Progenitor cell of endocrine pancreas (in vitro differentiated cells): ENCODE measurements at regions not wholly inside any gene's neighbourhood (a gene's known extent, or its start where the extent isn't known, plus 50 kb on each side); places are given as distances from the start of the nearest gene placed in this dataset.
A peak's percentile ranks its signal among the peaks of the same experiment; 100 is the strongest.

Experiments used
- DNase-seq: peaks from one replicate; pipeline ENCODE4 v3.0.0; 2021; ENCODE audit warnings: low spot score; ENCODE audit not compliant: unreplicated experiment
- H3K27ac Mint-ChIP-seq: 2 replicates; pipeline ENCODE4 v1.8.0; 2021; ENCODE audit warnings: mild to moderate bottlenecking, moderate library complexity, mixed read lengths
- H3K27me3 Mint-ChIP-seq: 2 replicates; pipeline ENCODE4 v1.8.0; 2021; ENCODE audit warnings: mixed read lengths
- H3K36me3 Mint-ChIP-seq: 2 replicates; pipeline ENCODE4 v1.8.0; 2022; ENCODE audit warnings: mixed read lengths; ENCODE audit not compliant: insufficient read depth
- H3K4me1 Mint-ChIP-seq: 2 replicates; pipeline ENCODE4 v1.8.0; 2021; ENCODE audit warnings: low read depth, mixed read lengths
- H3K4me3 Mint-ChIP-seq: 2 replicates; pipeline ENCODE4 v1.8.0; 2021; ENCODE audit warnings: low read depth, mild to moderate bottlenecking, moderate library complexity, mixed read lengths
- H3K9me3 Mint-ChIP-seq: 2 replicates; pipeline ENCODE4 v1.8.0; 2021; ENCODE audit warnings: low read depth, mixed read lengths
- TF ChIP-seq, protein P1 (sequence below): fragments of 200-600 bp; sonication (generic); IDR thresholded peaks from one replicate; pipeline ENCODE4 v1.5.0; 2021; ENCODE audit warnings: antibody characterized with exemption, mild to moderate bottlenecking; ENCODE audit not compliant: unreplicated experiment

DNA sequence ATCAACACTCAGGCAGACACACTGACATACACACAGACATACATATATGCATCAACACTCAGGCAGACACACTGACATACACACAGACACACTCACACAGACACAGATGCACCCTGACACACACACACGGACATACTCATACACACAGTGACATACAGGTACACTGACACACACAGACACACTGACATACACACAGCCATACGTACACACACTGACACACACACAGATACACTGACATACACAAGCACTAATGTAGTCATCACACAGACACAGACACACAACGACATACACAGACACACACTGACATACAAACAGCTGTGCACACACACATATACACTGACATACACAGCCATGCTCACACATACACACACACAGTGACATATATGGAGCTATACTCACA, 131.0 kb upstream of the CSF3R start:
- no peaks in the 10 kb centered on the region for H3K27me3 Mint-ChIP-seq

DNA sequence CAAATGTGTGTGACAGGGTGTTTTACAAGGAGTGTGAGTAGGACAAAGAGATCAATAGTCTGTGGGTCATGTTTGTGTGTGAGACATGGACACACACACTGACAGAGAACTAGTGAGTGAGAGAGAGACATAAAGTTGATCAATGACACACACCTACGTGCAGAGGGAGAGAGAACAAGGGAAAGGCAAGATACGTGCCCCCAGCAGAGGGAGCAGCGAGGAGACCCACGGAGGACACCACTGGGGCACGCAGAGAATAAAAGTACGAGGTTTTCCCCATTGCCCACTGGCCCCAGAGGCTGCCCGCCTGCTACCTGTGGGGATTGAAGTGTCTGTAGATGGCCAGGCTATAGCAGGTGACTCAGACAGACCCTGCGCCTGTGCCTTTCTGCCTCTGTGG, 130.2 kb upstream of the CSF3R start:
- TF ChIP-seq, protein P1, sequence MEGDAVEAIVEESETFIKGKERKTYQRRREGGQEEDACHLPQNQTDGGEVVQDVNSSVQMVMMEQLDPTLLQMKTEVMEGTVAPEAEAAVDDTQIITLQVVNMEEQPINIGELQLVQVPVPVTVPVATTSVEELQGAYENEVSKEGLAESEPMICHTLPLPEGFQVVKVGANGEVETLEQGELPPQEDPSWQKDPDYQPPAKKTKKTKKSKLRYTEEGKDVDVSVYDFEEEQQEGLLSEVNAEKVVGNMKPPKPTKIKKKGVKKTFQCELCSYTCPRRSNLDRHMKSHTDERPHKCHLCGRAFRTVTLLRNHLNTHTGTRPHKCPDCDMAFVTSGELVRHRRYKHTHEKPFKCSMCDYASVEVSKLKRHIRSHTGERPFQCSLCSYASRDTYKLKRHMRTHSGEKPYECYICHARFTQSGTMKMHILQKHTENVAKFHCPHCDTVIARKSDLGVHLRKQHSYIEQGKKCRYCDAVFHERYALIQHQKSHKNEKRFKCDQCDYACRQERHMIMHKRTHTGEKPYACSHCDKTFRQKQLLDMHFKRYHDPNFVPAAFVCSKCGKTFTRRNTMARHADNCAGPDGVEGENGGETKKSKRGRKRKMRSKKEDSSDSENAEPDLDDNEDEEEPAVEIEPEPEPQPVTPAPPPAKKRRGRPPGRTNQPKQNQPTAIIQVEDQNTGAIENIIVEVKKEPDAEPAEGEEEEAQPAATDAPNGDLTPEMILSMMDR, result peak; percentile 33
- no peaks in the 10 kb centered on the region for H3K4me1 Mint-ChIP-seq
- no peak overlapping the region for H3K4me3 Mint-ChIP-seq
- no peaks in the 10 kb centered on the region for H3K9me3 Mint-ChIP-seq
- DNase-seq, result no peak
- no peaks in the 10 kb centered on the region for H3K36me3 Mint-ChIP-seq
- no peak overlapping the region for H3K27ac Mint-ChIP-seq
- no peaks in the 10 kb centered on the region for H3K27me3 Mint-ChIP-seq

More for the DNA sequence above, 131.0 kb upstream of the CSF3R start:
- TF ChIP-seq, protein P1, result no peak
- DNase-seq, result no peak
- Mint-ChIP-seq H3K27ac (no peak overlapping the region), H3K9me3 (no peaks in the 10 kb centered on the region), H3K36me3 (no peaks in the 10 kb centered on the region), H3K4me1 (no peaks in the 10 kb centered on the region), H3K4me3 (no peak overlapping the region)

DNA sequence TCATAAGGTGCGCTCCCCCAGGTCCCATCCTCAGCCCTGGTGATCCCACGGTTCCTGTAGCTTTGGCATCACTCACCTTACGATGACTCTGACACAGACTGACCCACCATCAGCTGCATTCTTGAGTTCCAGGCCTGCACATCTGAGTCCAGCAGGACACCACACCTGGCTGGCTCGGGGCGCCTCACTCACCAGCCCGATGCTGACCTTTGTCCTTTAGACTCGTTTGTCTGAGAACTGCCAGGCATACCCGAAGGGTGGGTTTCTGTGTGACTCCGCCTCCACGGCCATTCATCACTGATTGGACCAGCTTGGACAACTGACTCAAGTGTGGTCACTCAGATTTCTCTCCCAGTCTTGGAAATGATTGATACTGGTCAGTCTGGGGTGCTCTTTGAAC, 129.4 kb upstream of the CSF3R start:
- peaks cover under 1% of the 10 kb centered on the region for H3K27me3 Mint-ChIP-seq
- TF ChIP-seq, protein P1, result no peak
- no peak overlapping the region for H3K4me3 Mint-ChIP-seq
- no peaks in the 10 kb centered on the region for H3K9me3 Mint-ChIP-seq
- H3K27ac Mint-ChIP-seq, result no peak overlapping the region
- no peak for DNase-seq
- no peaks in the 10 kb centered on the region for H3K4me1 Mint-ChIP-seq
- no peaks in the 10 kb centered on the region for H3K36me3 Mint-ChIP-seq

DNA sequence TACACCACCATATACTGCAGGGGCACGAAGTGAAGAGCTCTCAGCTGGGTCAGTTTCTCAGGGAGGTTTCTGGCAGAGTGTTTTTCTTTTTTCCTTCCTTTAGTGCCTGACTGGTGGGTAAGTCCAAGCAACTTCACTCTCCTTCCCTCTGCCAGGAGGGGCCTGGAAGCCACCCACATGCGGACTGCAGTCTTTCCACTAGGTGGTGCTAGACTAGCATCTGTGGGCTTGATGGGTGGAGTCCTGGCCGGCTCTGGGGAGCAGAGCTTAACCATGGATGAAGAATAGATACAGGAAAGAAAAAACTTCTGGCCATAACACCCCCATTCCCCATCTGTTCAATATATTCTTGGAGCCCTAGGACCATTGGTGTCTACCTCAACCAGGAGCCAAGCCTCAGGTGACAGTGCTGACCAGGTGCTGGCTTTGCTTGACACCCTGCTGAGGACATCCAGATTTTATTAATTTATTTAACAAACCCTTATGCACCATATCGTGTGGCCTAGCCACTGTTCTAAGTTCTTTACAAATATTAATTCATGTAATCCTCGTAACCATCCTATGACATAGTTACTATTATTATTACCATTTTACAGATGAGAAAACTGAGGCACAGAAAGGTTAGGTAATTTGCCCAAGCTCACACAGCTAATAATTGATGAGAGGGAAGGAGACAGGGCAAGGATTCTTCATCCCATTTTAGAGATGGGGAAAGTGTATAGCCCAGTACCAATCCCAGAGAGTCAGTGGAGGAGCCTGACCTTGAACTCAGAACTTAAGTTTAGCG, 126.7 kb upstream of the CSF3R start:
- peak; percentile 37 for DNase-seq
- Mint-ChIP-seq H3K27ac (no peak overlapping the region), H3K4me3 (no peak overlapping the region)

DNA sequence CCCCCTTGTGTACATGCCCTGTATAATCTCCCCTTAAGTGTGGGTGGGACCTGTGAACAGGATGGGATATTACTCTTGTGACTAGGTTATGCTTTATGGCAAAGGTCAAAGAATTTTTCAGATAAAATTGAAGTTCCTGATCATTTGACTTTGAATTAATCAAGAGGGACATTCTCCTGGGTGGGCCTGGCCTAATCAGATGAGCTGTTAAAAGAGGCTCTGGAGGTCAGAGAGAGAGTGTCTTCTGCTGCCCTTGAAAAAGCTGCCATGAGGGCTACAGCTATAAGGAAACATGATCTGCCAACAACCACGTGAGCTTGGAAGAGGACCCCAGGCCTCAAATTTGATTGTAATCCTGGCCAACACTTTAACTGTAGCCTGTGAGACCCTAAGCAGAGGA, 125.6 kb upstream of the CSF3R start:
- Mint-ChIP-seq H3K4me1 (no peaks in the 10 kb centered on the region), H3K36me3 (no peaks in the 10 kb centered on the region), H3K4me3 (no peak overlapping the region), H3K27ac (no peak overlapping the region), H3K27me3 (peaks cover 22% of the 10 kb centered on the region), H3K9me3 (no peaks in the 10 kb centered on the region)
- no peak for DNase-seq
- TF ChIP-seq, protein P1, result no peak

More for the DNA sequence above, 126.7 kb upstream of the CSF3R start:
- TF ChIP-seq, protein P1, result peak; percentile 80
- Mint-ChIP-seq H3K9me3 (no peaks in the 10 kb centered on the region), H3K36me3 (no peaks in the 10 kb centered on the region), H3K27me3 (peaks cover 18% of the 10 kb centered on the region), H3K4me1 (no peaks in the 10 kb centered on the region)
